GM21737 (cell line): ENCODE measurements at regions not wholly inside any gene's neighbourhood (a gene's known extent, or its start where the extent isn't known, plus 50 kb on each side); places are given as distances from the start of the nearest gene placed in this dataset.
"Not testable (repeated sequence)": the region's sequence is repeated elsewhere in the genome, so short reads cannot be mapped to it uniquely, and the experiment has no call there.

Experiments used
- ATAC-seq: cut with Tn5 transposase; IDR thresholded peaks from one replicate; pipeline ENCODE4 v1.9.1; 2021; ENCODE audit warnings: mild to moderate bottlenecking, moderate library complexity; ENCODE audit not compliant: unreplicated experiment

DNA sequence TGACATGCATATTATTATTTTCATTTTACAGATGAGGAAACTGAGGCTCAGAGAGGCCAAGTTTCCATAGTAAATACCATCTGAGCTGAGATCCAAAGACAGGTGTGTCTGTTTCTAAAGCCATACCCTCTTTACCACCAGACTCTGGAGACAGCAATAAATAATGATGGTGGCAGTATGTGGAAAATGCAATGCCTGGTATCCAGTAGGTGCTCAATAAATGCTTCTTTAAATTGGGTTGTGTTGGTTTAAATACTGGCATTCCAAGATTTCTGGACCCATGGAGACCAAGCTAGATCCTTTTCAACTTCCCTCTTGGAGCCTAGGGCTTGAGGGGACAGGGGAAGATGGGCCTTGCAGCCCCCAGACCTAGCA lies 221.3 kb upstream of the MSX2 start:
- no peak for ATAC-seq

- ATAC-seq, result no peak
These were observed 220.7 kb upstream of the MSX2 start for GRCh38 chr5:174503461-174504265.

DNA sequence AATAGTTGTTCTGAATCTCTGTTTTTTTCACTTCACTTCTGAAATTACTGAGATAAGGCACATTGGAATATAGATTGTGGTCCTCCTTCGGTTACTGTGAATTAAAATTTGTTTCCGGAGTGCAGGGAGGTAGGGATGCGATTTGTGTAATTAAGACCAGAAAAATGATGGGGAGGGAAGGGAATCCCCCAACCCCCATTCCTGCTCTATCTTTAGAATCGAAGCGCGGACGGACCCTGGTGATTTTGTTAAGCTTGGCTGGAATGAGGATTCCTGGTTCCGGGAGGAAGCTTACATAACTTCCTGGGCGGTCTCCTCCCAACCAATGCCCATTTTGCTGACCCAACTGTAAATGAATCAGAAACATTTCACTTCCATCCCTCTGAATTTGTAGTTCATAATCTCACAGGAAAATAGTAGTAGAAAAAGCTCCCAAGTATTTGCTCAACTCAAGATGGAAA lies 220.1 kb upstream of the MSX2 start:
- ATAC-seq, result no peak

DNA sequence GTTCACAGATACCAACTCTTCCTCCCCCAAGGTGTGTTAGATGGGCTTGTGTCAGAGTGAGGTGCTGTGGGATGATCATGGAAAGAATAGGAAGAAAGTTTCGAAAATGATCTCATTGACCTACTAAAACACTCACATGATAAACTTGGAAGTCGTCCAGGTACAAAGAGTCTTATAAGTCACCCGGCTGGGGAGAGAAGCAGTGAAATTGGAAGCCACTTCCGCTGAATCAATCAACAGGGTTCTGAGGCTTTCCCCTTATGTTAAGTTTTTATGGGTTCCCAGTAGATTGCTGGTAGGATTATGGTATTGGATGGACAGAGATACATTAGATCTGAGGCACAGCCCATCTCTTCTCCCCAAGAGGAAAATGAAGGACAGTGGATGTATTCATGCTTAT lies 218.8 kb upstream of the MSX2 start:
- no peak for ATAC-seq

GRCh38 chr5:174510782-174511453 lies 213.5 kb upstream of the MSX2 start:
- not testable (repeated sequence) for ATAC-seq

DNA sequence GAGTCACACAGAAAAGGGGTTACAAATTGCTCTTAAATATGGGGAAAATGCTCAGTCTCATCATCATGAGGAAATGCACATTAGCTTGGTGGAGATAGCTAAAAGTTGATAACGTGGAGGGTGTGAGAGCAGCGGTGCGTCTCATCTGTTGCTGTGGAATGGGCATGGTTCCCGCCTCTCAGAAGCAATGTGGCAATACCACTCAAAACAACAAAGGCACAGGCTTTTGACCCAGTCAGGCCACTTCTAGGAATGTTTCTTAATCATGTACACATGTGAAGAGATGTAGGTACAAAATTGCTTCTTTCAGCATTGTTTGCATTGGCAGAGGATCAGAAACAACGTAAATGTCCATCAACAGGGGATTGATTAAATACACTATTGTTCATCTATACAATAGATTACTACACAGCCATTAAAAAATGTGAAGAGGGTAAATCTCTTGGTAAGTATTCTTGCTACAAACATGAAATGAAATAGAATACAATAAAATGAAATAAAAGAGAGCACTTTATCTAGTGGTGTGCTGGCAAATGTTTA lies 212.6 kb upstream of the MSX2 start:
- ATAC-seq, result no peak

GRCh38 chr5:174514325-174514724 lies 210.1 kb upstream of the MSX2 start:
- ATAC-seq, result no peak

DNA sequence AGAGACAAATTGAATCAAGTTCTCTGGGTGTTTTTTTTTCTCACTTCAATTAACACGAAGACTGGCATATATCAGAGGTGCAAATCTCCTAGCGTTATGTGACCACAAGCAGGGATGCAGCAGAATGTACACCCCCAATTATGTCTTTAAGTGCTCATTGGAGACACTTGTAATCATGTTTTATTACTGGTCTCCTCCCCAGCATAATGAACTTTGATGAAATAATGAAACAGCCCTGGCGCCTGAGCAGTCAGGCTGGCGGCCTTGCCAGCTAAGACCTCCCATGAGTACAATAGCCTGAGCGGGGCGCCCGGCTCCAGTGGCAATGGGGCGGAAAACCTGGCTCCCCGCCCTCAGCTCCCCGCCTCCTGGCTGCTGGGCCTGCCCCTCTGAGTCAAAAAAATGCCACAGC lies 209.4 kb upstream of the MSX2 start:
- ATAC-seq, result no peak

- ATAC-seq, result no peak
These were observed 207.6 kb upstream of the MSX2 start for GRCh38 chr5:174516741-174517140.

DNA sequence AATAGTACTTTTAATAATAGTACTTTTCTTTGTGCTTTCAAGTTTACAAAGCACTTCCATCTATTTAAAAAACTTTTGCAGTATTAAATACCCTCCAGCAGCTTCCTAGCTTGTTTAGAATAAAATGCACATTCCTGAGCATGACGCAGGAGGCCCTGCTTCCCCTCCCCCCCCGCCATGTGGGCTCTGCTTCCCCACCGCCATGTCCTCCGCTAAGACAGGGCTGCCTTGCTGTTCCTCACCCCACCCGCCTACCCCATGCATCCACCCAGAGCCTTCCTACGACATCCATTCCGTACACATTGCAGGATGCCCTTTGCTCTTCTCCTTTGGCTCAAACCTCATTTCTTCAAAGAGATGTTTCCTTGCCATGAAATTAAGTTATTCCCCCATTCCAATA lies 205.9 kb upstream of the MSX2 start:
- ATAC-seq, result no peak

GRCh38 chr5:174520420-174521396 lies 203.7 kb upstream of the MSX2 start:
- no peak for ATAC-seq

GRCh38 chr5:174521449-174521848 lies 202.9 kb upstream of the MSX2 start:
- no peak for ATAC-seq

- ATAC-seq, result no peak
These were observed 201.7 kb upstream of the MSX2 start for GRCh38 chr5:174522480-174523260.

DNA sequence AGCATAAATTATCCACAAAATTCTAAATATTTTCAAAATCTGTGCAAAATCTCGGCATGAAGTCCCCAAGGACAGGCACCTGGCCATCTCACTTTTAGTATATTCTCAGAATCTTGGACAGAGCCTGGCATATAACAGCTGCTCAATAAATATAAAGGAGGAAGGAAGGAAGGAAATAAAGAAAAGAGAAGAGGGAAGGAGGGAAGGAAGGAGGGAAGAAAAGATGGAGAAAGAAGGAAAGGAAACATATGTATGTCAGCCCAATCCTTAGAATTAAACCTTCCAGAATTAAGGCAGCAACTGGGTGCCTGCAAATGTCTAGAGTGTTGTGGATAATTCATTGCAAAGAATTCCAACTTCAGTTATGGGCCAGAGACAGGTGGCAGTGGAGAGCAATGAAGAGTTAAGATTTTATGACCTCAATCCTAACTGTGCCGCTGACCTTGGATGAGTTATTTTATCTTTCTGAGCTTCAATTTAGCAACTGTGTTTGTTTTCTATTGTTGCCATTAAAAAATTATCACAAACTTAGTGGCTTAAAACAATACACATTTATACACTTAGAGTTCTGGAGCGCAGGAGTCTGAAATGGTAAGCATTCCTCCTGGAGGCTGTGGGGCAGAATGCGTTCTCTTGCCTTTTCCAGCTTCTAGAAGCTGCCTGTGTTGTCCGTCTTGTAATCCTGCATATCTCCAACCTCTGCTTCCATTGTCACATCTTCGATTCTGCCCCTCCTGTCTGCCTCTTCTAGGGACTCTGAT lies 200.9 kb upstream of the MSX2 start:
- ATAC-seq, result no peak

DNA sequence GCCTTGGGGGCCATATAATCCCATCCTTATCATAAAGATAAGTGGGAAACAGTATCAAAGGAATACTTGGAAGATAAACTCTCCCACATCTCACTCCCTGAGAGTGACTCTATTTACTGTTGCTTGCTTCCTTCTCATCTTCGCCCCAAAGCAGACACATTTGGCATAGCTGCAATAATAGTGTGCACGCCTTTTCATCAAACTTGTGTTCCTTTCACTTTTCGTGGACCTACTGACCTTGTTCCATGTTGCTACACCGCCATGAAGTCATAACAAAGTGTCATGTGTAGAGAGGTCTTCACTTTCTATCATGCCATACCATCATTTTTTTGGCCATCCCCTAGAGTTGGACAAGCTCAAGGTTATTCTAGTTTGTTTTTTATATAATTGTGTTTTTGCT lies 200.0 kb upstream of the MSX2 start:
- ATAC-seq, result no peak

DNA sequence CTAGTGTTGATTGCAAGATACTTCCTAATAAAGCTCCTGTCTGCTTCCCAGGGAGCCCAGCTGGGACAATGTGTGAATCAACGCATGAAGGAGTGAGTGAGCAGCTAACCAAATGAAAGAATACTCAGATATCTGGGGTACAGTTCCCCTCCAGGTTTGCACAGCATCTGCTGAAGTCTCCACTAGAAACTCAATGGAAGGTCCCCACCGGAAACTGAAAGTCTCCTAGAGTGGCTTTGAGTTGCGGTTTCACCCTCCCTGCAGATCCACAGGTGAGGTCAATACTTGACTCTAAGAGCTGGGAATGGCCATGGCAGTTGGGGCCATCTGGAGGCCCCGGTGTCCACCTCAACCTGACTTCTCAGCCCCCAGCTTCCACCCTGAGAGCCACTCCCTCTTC lies 198.2 kb upstream of the MSX2 start:
- no peak for ATAC-seq

GRCh38 chr5:174527916-174528540 lies 196.4 kb upstream of the MSX2 start:
- ATAC-seq, result no peak

DNA sequence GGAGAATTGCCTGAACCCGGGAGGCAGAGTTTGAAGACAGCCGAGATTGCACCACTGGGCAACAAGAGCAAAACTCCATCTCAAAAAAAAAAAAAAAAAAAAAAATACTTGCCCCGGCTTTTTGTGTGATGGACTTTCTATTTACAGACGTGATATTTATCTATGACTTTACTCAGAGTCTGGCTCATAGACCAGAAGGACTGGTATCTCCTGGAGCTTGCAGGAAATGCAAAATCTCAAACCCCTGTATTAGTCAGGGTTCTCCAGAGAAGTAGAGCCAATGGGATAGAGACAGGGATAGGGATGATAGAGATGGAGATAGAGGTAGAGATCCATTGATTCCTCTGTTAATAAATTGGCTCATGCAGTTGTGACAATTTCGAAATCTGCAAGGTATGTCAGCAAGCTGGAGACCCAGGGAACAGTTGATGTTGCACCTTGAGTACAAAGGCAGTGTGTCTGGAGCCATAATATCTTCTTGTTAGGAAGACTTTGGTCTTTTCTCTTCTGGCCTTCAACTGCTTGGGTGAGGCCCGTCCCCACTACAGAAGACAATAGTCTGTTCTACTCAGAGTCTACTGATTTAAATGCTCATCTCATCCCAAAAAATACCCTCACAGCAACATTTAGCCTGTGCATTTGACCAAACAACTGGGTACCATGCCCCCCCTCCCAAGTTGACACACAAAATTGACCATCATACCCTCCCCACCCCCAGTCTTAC lies 195.4 kb upstream of the MSX2 start:
- no peak for ATAC-seq
